ENCODE measurements at regions not wholly inside any gene's neighbourhood (a gene's known extent, or its start where the extent isn't known, plus 50 kb on each side); places are given as distances from the start of the nearest gene placed in this dataset.

- Histone ChIP-seq H3K36me3 (ENCODE audit: control insufficient read depth, insufficient read depth, low read length, severe bottlenecking) (no peaks in the 10 kb centered on the region), H3K4me3 (ENCODE audit: low read length) (no peak overlapping the region), H3K4me1 (ENCODE audit: control insufficient read depth, insufficient read depth, low read length) (no peaks in the 10 kb centered on the region), H3K9ac (ENCODE audit: low read length) (no peak overlapping the region), H3K27me3 (replicated peaks; ENCODE audit: control insufficient read depth, insufficient read depth, low read length) (no peaks in the 10 kb centered on the region), H3K9me3 (ENCODE audit: control insufficient read depth, low read length) (no peaks in the 10 kb centered on the region)
- no peak for DNase-seq (ENCODE audit: low read depth)
Measured at GRCh38 chr18:78642296-78642951, 337.2 kb upstream of the SALL3 start.

GRCh38 chr18:78643004-78643403 lies 336.6 kb upstream of the SALL3 start:
- Histone ChIP-seq H3K36me3 (ENCODE audit: control insufficient read depth, insufficient read depth, low read length, severe bottlenecking) (no peaks in the 10 kb centered on the region), H3K27me3 (replicated peaks; ENCODE audit: control insufficient read depth, insufficient read depth, low read length) (no peaks in the 10 kb centered on the region), H3K9me3 (ENCODE audit: control insufficient read depth, low read length) (no peaks in the 10 kb centered on the region), H3K4me1 (ENCODE audit: control insufficient read depth, insufficient read depth, low read length) (no peaks in the 10 kb centered on the region), H3K9ac (ENCODE audit: low read length) (no peak overlapping the region), H3K4me3 (ENCODE audit: low read length) (no peak overlapping the region)
- DNase-seq (ENCODE audit: low read depth): no peak

- no peak overlapping the region for H3K4me3 ChIP-seq (ENCODE audit: low read length)
- no peak overlapping the region for H3K9ac ChIP-seq (ENCODE audit: low read length)
- no peak for DNase-seq (ENCODE audit: low read depth)
Measured at GRCh38 chr18:78643981-78644380, 335.6 kb upstream of the SALL3 start.

GRCh38 chr18:78645216-78645615 lies 334.4 kb upstream of the SALL3 start:
- H3K4me1 ChIP-seq (ENCODE audit: control insufficient read depth, insufficient read depth, low read length): no peaks in the 10 kb centered on the region
- H3K27me3 ChIP-seq (replicated peaks; ENCODE audit: control insufficient read depth, insufficient read depth, low read length): no peaks in the 10 kb centered on the region
- no peak overlapping the region for H3K9ac ChIP-seq (ENCODE audit: low read length)
- DNase-seq (ENCODE audit: low read depth): no peak
- no peaks in the 10 kb centered on the region for H3K9me3 ChIP-seq (ENCODE audit: control insufficient read depth, low read length)
- no peaks in the 10 kb centered on the region for H3K36me3 ChIP-seq (ENCODE audit: control insufficient read depth, insufficient read depth, low read length, severe bottlenecking)
- no peak overlapping the region for H3K4me3 ChIP-seq (ENCODE audit: low read length)

More at GRCh38 chr18:78643981-78644380, 335.6 kb upstream of the SALL3 start:
- no peaks in the 10 kb centered on the region for H3K4me1 ChIP-seq (ENCODE audit: control insufficient read depth, insufficient read depth, low read length)
- no peaks in the 10 kb centered on the region for H3K36me3 ChIP-seq (ENCODE audit: control insufficient read depth, insufficient read depth, low read length, severe bottlenecking)
- H3K9me3 ChIP-seq (ENCODE audit: control insufficient read depth, low read length): no peaks in the 10 kb centered on the region
- H3K27me3 ChIP-seq (replicated peaks; ENCODE audit: control insufficient read depth, insufficient read depth, low read length): no peaks in the 10 kb centered on the region

GRCh38 chr18:78647018-78647417 lies 332.6 kb upstream of the SALL3 start:
- Histone ChIP-seq H3K4me1 (ENCODE audit: control insufficient read depth, insufficient read depth, low read length) (no peaks in the 10 kb centered on the region), H3K36me3 (ENCODE audit: control insufficient read depth, insufficient read depth, low read length, severe bottlenecking) (no peaks in the 10 kb centered on the region), H3K9ac (ENCODE audit: low read length) (no peak overlapping the region), H3K4me3 (ENCODE audit: low read length) (no peak overlapping the region), H3K27me3 (replicated peaks; ENCODE audit: control insufficient read depth, insufficient read depth, low read length) (no peaks in the 10 kb centered on the region), H3K9me3 (ENCODE audit: control insufficient read depth, low read length) (no peaks in the 10 kb centered on the region)
- DNase-seq (ENCODE audit: low read depth): no peak

- no peak for DNase-seq (ENCODE audit: low read depth)
- Histone ChIP-seq H3K4me3 (ENCODE audit: low read length) (no peak overlapping the region), H3K9ac (ENCODE audit: low read length) (no peak overlapping the region)
Measured at GRCh38 chr18:78649421-78649820, 330.2 kb upstream of the SALL3 start.

GRCh38 chr18:78650926-78651325 lies 328.7 kb upstream of the SALL3 start:
- no peaks in the 10 kb centered on the region for H3K9me3 ChIP-seq (ENCODE audit: control insufficient read depth, low read length)
- H3K4me1 ChIP-seq (ENCODE audit: control insufficient read depth, insufficient read depth, low read length): no peaks in the 10 kb centered on the region
- no peaks in the 10 kb centered on the region for H3K36me3 ChIP-seq (ENCODE audit: control insufficient read depth, insufficient read depth, low read length, severe bottlenecking)
- DNase-seq (ENCODE audit: low read depth): no peak
- H3K4me3 ChIP-seq (ENCODE audit: low read length): no peak overlapping the region
- no peak overlapping the region for H3K9ac ChIP-seq (ENCODE audit: low read length)
- H3K27me3 ChIP-seq (replicated peaks; ENCODE audit: control insufficient read depth, insufficient read depth, low read length): no peaks in the 10 kb centered on the region

More at GRCh38 chr18:78649421-78649820, 330.2 kb upstream of the SALL3 start:
- Histone ChIP-seq H3K9me3 (ENCODE audit: control insufficient read depth, low read length) (no peaks in the 10 kb centered on the region), H3K27me3 (replicated peaks; ENCODE audit: control insufficient read depth, insufficient read depth, low read length) (no peaks in the 10 kb centered on the region), H3K4me1 (ENCODE audit: control insufficient read depth, insufficient read depth, low read length) (no peaks in the 10 kb centered on the region), H3K36me3 (ENCODE audit: control insufficient read depth, insufficient read depth, low read length, severe bottlenecking) (no peaks in the 10 kb centered on the region)

GRCh38 chr18:78652001-78652545 lies 327.5 kb upstream of the SALL3 start:
- Histone ChIP-seq H3K4me1 (ENCODE audit: control insufficient read depth, insufficient read depth, low read length) (no peaks in the 10 kb centered on the region), H3K4me3 (ENCODE audit: low read length) (no peak overlapping the region), H3K27me3 (replicated peaks; ENCODE audit: control insufficient read depth, insufficient read depth, low read length) (no peaks in the 10 kb centered on the region), H3K9ac (ENCODE audit: low read length) (no peak overlapping the region), H3K36me3 (ENCODE audit: control insufficient read depth, insufficient read depth, low read length, severe bottlenecking) (no peaks in the 10 kb centered on the region), H3K9me3 (ENCODE audit: control insufficient read depth, low read length) (no peaks in the 10 kb centered on the region)
- no peak for DNase-seq (ENCODE audit: low read depth)

GRCh38 chr18:78655921-78656320 lies 323.7 kb upstream of the SALL3 start:
- no peaks in the 10 kb centered on the region for H3K9me3 ChIP-seq (ENCODE audit: control insufficient read depth, low read length)

GRCh38 chr18:78656346-78656925 lies 323.2 kb upstream of the SALL3 start:
- Histone ChIP-seq H3K4me3 (ENCODE audit: low read length) (no peak overlapping the region), H3K4me1 (ENCODE audit: control insufficient read depth, insufficient read depth, low read length) (no peaks in the 10 kb centered on the region), H3K27me3 (replicated peaks; ENCODE audit: control insufficient read depth, insufficient read depth, low read length) (peaks cover 1% of the 10 kb centered on the region), H3K36me3 (ENCODE audit: control insufficient read depth, insufficient read depth, low read length, severe bottlenecking) (no peaks in the 10 kb centered on the region), H3K9ac (ENCODE audit: low read length) (no peak overlapping the region), H3K9me3 (ENCODE audit: control insufficient read depth, low read length) (no peaks in the 10 kb centered on the region)
- no peak for DNase-seq (ENCODE audit: low read depth)

More at GRCh38 chr18:78655921-78656320, 323.7 kb upstream of the SALL3 start:
- Histone ChIP-seq H3K4me3 (ENCODE audit: low read length) (no peak overlapping the region), H3K9ac (ENCODE audit: low read length) (no peak overlapping the region), H3K27me3 (replicated peaks; ENCODE audit: control insufficient read depth, insufficient read depth, low read length) (no peaks in the 10 kb centered on the region), H3K36me3 (ENCODE audit: control insufficient read depth, insufficient read depth, low read length, severe bottlenecking) (no peaks in the 10 kb centered on the region), H3K4me1 (ENCODE audit: control insufficient read depth, insufficient read depth, low read length) (no peaks in the 10 kb centered on the region)
- DNase-seq (ENCODE audit: low read depth): no peak

GRCh38 chr18:78658531-78658930 lies 321.1 kb upstream of the SALL3 start:
- Histone ChIP-seq H3K27me3 (replicated peaks; ENCODE audit: control insufficient read depth, insufficient read depth, low read length) (peaks cover 3% of the 10 kb centered on the region), H3K4me3 (ENCODE audit: low read length) (no peak overlapping the region), H3K36me3 (ENCODE audit: control insufficient read depth, insufficient read depth, low read length, severe bottlenecking) (no peaks in the 10 kb centered on the region), H3K4me1 (ENCODE audit: control insufficient read depth, insufficient read depth, low read length) (no peaks in the 10 kb centered on the region), H3K9me3 (ENCODE audit: control insufficient read depth, low read length) (no peaks in the 10 kb centered on the region), H3K9ac (ENCODE audit: low read length) (no peak overlapping the region)
- DNase-seq (ENCODE audit: low read depth): no peak
